Urothelium cell line (cell line): ENCODE measurements at regions not wholly inside any gene's neighbourhood (a gene's known extent, or its start where the extent isn't known, plus 50 kb on each side); places are given as distances from the start of the nearest gene placed in this dataset.

Experiments used
- DNase-seq: peaks from one replicate; pipeline ENCODE4 v3.0.0; 2011; ENCODE audit warnings: low spot score, mixed read lengths
- FAIRE-seq: peaks from 2 replicates; lab custom pipeline; 2011; peaks lifted over from hg19 to GRCh38; lab: Jason Lieb, UNC

GRCh38 chr4:22129454-22130029 is 181.0 kb upstream of the KCNIP4 start:
- no peak for FAIRE-seq
- peak; percentile 28 for DNase-seq

GRCh38 chr4:22122062-22122461 is 173.5 kb upstream of the KCNIP4 start:
- no peak for DNase-seq

GRCh38 chr4:22115262-22115661 is 166.7 kb upstream of the KCNIP4 start:
- DNase-seq (no peak), FAIRE-seq (no peak)

More at GRCh38 chr4:22122062-22122461, 173.5 kb upstream of the KCNIP4 start:
- FAIRE-seq, result no peak

- DNase-seq, result no peak
- FAIRE-seq, result no peak
These were observed 155.2 kb upstream of the KCNIP4 start for GRCh38 chr4:22103768-22104167.

GRCh38 chr4:22099896-22100295 is 151.3 kb upstream of the KCNIP4 start:
- DNase-seq (no peak), FAIRE-seq (no peak)

- DNase-seq, result no peak
- FAIRE-seq, result no peak
These were observed 149.0 kb upstream of the KCNIP4 start for GRCh38 chr4:22097596-22097995.

GRCh38 chr4:22094217-22094616 is 145.6 kb upstream of the KCNIP4 start:
- FAIRE-seq, result no peak

GRCh38 chr4:22093126-22093525 is 144.6 kb upstream of the KCNIP4 start:
- no peak for FAIRE-seq
- DNase-seq, result no peak

More at GRCh38 chr4:22094217-22094616, 145.6 kb upstream of the KCNIP4 start:
- DNase-seq, result no peak

- no peak for FAIRE-seq
These were observed 143.3 kb upstream of the KCNIP4 start for GRCh38 chr4:22091906-22092305.

GRCh38 chr4:22091352-22091717 is 142.8 kb upstream of the KCNIP4 start:
- FAIRE-seq, result no peak
- no peak for DNase-seq

More at GRCh38 chr4:22091906-22092305, 143.3 kb upstream of the KCNIP4 start:
- no peak for DNase-seq

- FAIRE-seq, result no peak
- DNase-seq, result no peak
These were observed 142.2 kb upstream of the KCNIP4 start for GRCh38 chr4:22090661-22091351.

- FAIRE-seq (no peak), DNase-seq (no peak)
These were observed 129.0 kb upstream of the KCNIP4 start for GRCh38 chr4:22077571-22077970.

GRCh38 chr4:22072726-22073125 is 124.2 kb upstream of the KCNIP4 start:
- no peak for DNase-seq
- FAIRE-seq, result no peak

GRCh38 chr4:22072240-22072639 is 123.7 kb upstream of the KCNIP4 start:
- FAIRE-seq (no peak), DNase-seq (no peak)

- no peak for FAIRE-seq
These were observed 123.2 kb upstream of the KCNIP4 start for GRCh38 chr4:22071749-22072148.

GRCh38 chr4:22070256-22070655 is 121.7 kb upstream of the KCNIP4 start:
- DNase-seq (no peak), FAIRE-seq (no peak)

More at GRCh38 chr4:22071749-22072148, 123.2 kb upstream of the KCNIP4 start:
- DNase-seq, result no peak

GRCh38 chr4:22063613-22064012 is 115.0 kb upstream of the KCNIP4 start:
- FAIRE-seq (no peak), DNase-seq (no peak)

GRCh38 chr4:22062676-22063075 is 114.1 kb upstream of the KCNIP4 start:
- FAIRE-seq, result no peak
- no peak for DNase-seq

GRCh38 chr4:22055954-22056353 is 107.4 kb upstream of the KCNIP4 start:
- FAIRE-seq, result no peak
- DNase-seq, result no peak

GRCh38 chr4:22052076-22052475 is 103.5 kb upstream of the KCNIP4 start:
- no peak for DNase-seq
- FAIRE-seq, result no peak

- FAIRE-seq, result no peak
- no peak for DNase-seq
These were observed 99.8 kb upstream of the KCNIP4 start for GRCh38 chr4:22048323-22048722.

GRCh38 chr4:22047793-22048192 is 99.2 kb upstream of the KCNIP4 start:
- DNase-seq (no peak), FAIRE-seq (no peak)
